ENCODE measurements at regions not wholly inside any gene's neighbourhood (a gene's known extent, or its start where the extent isn't known, plus 50 kb on each side); places are given as distances from the start of the nearest gene placed in this dataset.

- no peak for TF ChIP-seq CTCF (IDR thresholded peaks at IDR 0.05; ENCODE audit: low read depth, low read length)
- TF ChIP-seq POLR2A (IDR thresholded peaks at IDR 0.05; ENCODE audit: extremely low read depth, insufficient read length) = no peak
- TF ChIP-seq MAX (IDR thresholded peaks at IDR 0.05; ENCODE audit: low read depth, low read length) = no peak
- no peak for TF ChIP-seq MYC (IDR thresholded peaks at IDR 0.05; ENCODE audit: low read depth, low read length)
These were observed 178.9 kb downstream of the DMRTA1 start for GRCh38 chr9:22625540-22625939.
